Activated CD8-positive, alpha-beta T cell treated with anti-CD3 and anti-CD28 coated beads, Interleukin-2, amount 10 ng/mL, durations not matched to agents 7 days and 5 days (primary cell): ENCODE measurements at regions not wholly inside any gene's neighbourhood (a gene's known extent, or its start where the extent isn't known, plus 50 kb on each side); places are given as distances from the start of the nearest gene placed in this dataset.

Experiments used
- ATAC-seq: fragments of 150-1000 bp; cut with Tn5 transposase; one replicate; pipeline ENCODE4 v1.10.0; 2021; ENCODE audit warnings: moderate library complexity
- CTCF ChIA-PET: fragments of 350-600 bp; sonication (Branson Sonifier 250); formaldehyde crosslinking; loops from one replicate; lab custom pipeline; 2021; ENCODE audit warnings: antibody characterized with exemption; lab: Charles Lee
- POLR2A ChIA-PET: fragments of 350-600 bp; sonication (Branson Sonifier 250); formaldehyde crosslinking; loops from one replicate; lab custom pipeline; 2021; ENCODE audit warnings: antibody characterized with exemption; lab: Charles Lee
- DNase-seq: peaks from one replicate; pipeline ENCODE4 v3.0.0-alpha.2; 2020
- H3K27ac Mint-ChIP-seq: one replicate; pipeline ENCODE4 v1.8.0; 2021; ENCODE audit warnings: mild to moderate bottlenecking, mixed read lengths
- H3K27me3 Mint-ChIP-seq: one replicate; pipeline ENCODE4 v1.8.0; 2021; ENCODE audit warnings: low read depth, mixed read lengths
- H3K36me3 Mint-ChIP-seq: one replicate; pipeline ENCODE4 v1.8.0; 2021; ENCODE audit warnings: low read depth, mixed read lengths
- H3K4me1 Mint-ChIP-seq: one replicate; pipeline ENCODE4 v1.8.0; 2021; ENCODE audit warnings: low read depth, mixed read lengths
- H3K4me3 Mint-ChIP-seq: one replicate; pipeline ENCODE4 v1.8.0; 2021; ENCODE audit warnings: mild to moderate bottlenecking, mixed read lengths
- H3K9me3 Mint-ChIP-seq: one replicate; pipeline ENCODE4 v1.8.0; 2022; ENCODE audit warnings: mixed read lengths; ENCODE audit not compliant: insufficient read depth

DNA sequence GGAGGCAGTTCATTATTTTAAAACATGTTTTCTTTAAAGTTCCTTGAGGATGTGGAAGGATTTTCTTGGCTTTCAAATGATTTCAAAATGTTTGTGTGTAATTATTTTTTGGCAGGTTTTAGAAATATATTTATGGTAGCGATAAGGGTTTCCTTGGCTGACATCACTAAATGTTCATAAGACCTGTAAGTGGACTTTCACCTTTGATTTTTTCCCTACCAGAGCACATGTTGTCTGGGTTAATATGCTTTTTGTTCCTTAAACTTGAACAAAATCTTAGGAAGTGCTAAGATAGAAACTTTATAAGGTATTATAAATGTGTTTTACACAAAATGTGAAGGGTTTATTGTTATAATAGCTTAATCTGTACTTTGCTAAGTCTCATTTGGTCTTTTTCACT lies 315.6 kb downstream of the PCDH7 start:
- no peak overlapping the region for H3K27ac Mint-ChIP-seq

DNA sequence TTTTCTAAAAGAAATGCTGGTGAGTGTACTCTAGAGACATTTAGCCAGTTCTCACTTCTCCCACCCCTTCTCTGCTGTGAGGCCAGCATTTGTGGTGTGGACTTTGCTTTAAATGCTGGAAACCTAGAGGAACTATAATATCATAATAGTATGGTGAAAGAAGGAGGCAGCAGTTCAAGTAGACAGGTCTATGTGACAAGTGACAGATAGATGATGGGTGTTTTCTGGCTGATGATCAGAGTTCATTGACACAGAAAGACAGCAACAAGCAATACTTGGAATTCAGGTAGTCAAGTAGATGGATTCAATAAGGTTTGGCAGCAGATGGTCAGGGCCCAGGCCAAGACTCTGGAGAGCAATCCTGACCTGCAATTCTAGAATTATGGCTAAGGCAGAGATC lies 317.5 kb downstream of the PCDH7 start:
- DNase-seq, result no peak
- ChIA-PET POLR2A (no interaction called here), CTCF (no interaction called here)
- no peaks in the 10 kb centered on the region for H3K4me1 Mint-ChIP-seq
- H3K27ac Mint-ChIP-seq, result no peak overlapping the region
- no peaks in the 10 kb centered on the region for H3K36me3 Mint-ChIP-seq
- H3K9me3 Mint-ChIP-seq, result no peaks in the 10 kb centered on the region
- no peaks in the 10 kb centered on the region for H3K27me3 Mint-ChIP-seq
- H3K4me3 Mint-ChIP-seq, result no peak overlapping the region
- no peak for ATAC-seq

More for the DNA sequence above, 315.6 kb downstream of the PCDH7 start:
- no peak for ATAC-seq
- DNase-seq, result no peak
- Mint-ChIP-seq H3K4me1 (no peaks in the 10 kb centered on the region), H3K4me3 (no peak overlapping the region), H3K36me3 (no peaks in the 10 kb centered on the region), H3K9me3 (no peaks in the 10 kb centered on the region), H3K27me3 (no peaks in the 10 kb centered on the region)
- ChIA-PET POLR2A (no interaction called here), CTCF (no interaction called here)

DNA sequence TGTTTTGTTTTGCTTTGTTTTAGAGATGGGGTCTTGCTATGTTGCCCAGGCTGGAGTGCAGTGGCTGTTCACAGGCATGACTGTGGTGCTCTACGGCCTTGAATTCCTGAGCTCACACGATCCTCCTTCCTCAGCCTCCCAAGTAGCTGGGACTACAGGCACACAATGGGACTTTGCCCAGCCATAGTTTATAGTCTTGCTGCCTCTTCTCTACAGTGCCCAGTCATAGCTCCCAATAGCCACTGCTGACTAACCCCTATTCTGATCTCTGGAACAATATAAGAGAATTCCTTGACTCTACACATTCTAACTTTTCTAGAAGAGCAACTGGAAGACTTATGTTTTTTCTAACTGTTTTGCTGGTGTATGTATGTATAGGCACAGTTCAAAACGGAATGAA lies 319.2 kb downstream of the PCDH7 start:
- Mint-ChIP-seq H3K4me1 (no peaks in the 10 kb centered on the region), H3K27ac (no peak overlapping the region), H3K4me3 (no peak overlapping the region), H3K36me3 (no peaks in the 10 kb centered on the region), H3K27me3 (no peaks in the 10 kb centered on the region), H3K9me3 (no peaks in the 10 kb centered on the region)
- ChIA-PET POLR2A (no interaction called here), CTCF (no interaction called here)
- no peak for DNase-seq
- ATAC-seq, result no peak

DNA sequence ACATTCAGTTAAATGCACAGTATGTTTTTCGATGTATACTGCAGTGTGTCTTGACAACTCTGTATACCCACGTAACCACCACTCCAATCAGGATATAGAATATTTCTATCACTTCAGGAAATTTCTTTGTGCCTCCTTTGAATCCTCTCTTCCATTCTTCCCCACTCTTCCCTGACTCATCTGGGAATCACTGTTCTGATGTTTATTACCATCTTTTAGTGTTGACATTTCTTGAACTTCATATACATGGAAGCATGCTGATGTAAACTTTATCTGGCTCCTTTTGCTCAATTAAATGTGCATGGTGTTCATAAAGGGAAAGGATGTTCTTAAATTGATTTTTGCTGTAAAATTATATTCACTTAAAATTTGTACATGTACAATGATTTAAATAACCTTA lies 319.9 kb downstream of the PCDH7 start:
- DNase-seq, result no peak
- no peaks in the 10 kb centered on the region for H3K27me3 Mint-ChIP-seq
- CTCF ChIA-PET, result no interaction called here
- no peak overlapping the region for H3K4me3 Mint-ChIP-seq
- no peak for ATAC-seq
- H3K27ac Mint-ChIP-seq, result no peak overlapping the region
- H3K4me1 Mint-ChIP-seq, result no peaks in the 10 kb centered on the region
- no peaks in the 10 kb centered on the region for H3K36me3 Mint-ChIP-seq
- POLR2A ChIA-PET, result no interaction called here
- no peaks in the 10 kb centered on the region for H3K9me3 Mint-ChIP-seq

DNA sequence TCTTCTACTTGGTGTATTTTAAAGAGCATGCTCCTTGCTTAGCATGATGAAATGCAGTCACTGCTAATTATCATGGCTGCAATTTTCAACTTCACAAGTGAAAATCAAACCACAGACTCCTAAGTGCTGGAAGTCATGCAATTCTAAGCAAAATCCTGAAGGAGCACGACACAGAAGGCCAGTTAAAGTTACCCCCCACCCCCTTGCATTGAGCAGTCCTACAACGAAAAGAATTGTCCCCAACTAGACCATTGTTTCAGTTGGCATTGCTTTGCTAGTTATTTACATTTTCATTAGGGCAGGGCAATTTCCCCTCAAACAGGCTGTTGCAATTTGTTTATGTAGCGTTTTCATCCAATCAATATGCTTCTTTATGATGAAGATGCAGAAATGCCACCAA lies 321.2 kb downstream of the PCDH7 start:
- Mint-ChIP-seq H3K27me3 (no peaks in the 10 kb centered on the region), H3K4me1 (no peaks in the 10 kb centered on the region), H3K36me3 (no peaks in the 10 kb centered on the region), H3K9me3 (no peaks in the 10 kb centered on the region), H3K4me3 (no peak overlapping the region), H3K27ac (no peak overlapping the region)
- DNase-seq, result no peak
- ATAC-seq, result no peak
- ChIA-PET CTCF (no interaction called here), POLR2A (no interaction called here)

DNA sequence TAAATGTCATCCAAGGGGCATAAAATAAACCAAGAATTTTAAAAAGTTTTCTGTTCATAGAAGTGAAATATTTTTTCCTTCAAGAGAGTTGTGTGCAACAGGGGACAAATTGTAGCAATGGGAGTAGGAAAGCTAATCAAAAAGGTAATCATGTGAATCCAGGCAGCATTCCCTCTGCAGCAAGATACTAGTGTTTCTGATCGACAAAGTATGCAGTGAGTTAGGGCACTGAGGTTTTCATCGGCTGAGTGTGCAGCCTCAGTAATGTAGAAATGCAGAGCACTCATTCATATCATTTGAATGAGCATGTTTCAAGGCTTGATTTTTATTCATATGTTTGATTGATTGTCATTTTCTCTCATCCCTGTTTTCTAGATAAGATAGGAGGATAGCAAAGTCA lies 321.7 kb downstream of the PCDH7 start:
- CTCF ChIA-PET, result no interaction called here
- Mint-ChIP-seq H3K4me3 (no peak overlapping the region), H3K9me3 (no peaks in the 10 kb centered on the region), H3K4me1 (no peaks in the 10 kb centered on the region), H3K36me3 (no peaks in the 10 kb centered on the region), H3K27ac (no peak overlapping the region), H3K27me3 (no peaks in the 10 kb centered on the region)
- ATAC-seq, result no peak
- DNase-seq, result no peak
- POLR2A ChIA-PET, result no interaction called here

DNA sequence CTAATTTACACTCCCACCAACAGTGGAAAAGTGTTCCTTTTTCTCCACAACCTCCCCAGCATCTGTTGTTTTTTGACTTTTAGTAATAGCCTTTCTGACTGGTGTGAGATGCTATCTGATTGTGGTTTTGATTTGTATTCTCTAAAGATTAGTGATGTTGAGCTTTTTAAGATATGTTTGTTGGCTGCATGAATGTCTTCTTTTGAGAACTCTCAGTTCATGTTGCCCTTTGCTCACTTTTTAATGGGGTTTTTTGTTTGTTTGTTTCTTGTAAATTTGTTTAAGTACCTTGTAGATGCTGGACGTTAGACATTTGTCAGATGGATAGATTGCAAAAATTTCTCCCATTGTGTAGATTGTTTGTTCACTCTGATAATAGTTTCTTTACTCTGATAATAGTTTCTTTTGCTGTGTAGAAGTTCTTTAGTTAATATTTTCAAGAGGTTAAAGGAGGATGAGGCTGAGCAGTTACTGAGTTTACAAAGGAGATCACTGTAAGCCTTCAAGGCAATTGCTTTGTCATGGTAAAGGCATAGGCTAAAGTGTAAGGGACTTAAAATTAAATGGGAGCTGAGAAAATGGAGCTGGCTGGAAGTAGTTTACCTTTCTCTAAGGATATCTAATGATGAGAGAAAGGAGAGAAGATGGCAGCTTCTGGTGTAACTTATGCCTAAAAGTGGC lies 323.4 kb downstream of the PCDH7 start:
- ATAC-seq (no peak), DNase-seq (no peak)
- CTCF ChIA-PET, result no interaction called here
- H3K27ac Mint-ChIP-seq, result no peak overlapping the region
- no peaks in the 10 kb centered on the region for H3K4me1 Mint-ChIP-seq
- POLR2A ChIA-PET, result no interaction called here
- no peak overlapping the region for H3K4me3 Mint-ChIP-seq
- H3K27me3 Mint-ChIP-seq, result no peaks in the 10 kb centered on the region
- no peaks in the 10 kb centered on the region for H3K9me3 Mint-ChIP-seq
- no peaks in the 10 kb centered on the region for H3K36me3 Mint-ChIP-seq

DNA sequence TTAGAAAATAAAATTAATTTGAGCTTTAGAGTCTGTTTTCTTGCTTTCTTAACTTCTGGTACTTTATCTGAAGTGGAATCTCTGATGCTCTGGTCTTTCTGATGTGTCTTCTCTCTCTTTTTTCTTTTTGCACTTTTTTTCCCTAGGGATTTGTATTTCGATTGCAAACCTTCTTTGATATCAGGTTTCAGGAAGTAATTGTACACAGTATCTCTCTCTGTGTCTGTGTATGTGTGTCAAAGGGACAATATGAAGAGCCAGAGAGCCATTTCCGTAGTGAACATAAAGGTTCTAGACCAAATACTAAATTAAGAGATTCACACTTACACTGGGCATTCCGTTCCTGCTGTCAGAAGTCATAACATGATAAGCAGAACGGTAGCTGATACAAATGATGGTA lies 325.0 kb downstream of the PCDH7 start:
- CTCF ChIA-PET, result no interaction called here
- no peaks in the 10 kb centered on the region for H3K27me3 Mint-ChIP-seq
- ATAC-seq (no peak), DNase-seq (no peak)
- no peak overlapping the region for H3K27ac Mint-ChIP-seq
- no peaks in the 10 kb centered on the region for H3K9me3 Mint-ChIP-seq
- H3K36me3 Mint-ChIP-seq, result no peaks in the 10 kb centered on the region
- POLR2A ChIA-PET, result no interaction called here
- no peak overlapping the region for H3K4me3 Mint-ChIP-seq
- no peaks in the 10 kb centered on the region for H3K4me1 Mint-ChIP-seq

DNA sequence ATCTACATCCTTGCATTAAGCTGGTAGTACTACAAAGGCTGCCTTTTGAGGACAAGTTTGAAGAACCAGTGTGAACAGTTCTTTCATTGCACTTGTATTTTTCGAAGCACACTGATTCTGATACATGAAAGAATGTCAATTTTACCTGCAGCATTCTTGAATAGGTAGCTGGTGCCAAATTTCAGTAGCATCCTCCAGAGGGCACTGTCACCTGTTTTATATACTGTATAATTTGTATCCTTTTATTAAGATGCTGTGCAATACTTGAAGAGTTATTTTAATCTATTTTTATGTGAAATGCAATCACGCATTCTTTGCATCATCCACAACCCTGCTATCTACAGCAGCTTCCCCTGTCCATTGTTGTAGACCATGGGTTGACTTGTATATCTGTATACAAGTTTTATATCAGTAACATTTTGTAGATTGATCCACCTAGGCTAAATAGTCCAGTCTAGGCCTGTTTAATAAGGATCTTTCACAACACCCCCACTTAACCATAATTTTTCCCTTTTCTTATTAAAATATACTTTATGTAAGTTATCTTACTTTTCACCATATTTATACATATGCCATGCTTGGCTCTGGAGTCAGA lies 325.7 kb downstream of the PCDH7 start:
- Mint-ChIP-seq H3K36me3 (no peaks in the 10 kb centered on the region), H3K4me3 (no peak overlapping the region), H3K27ac (no peak overlapping the region), H3K4me1 (no peaks in the 10 kb centered on the region), H3K27me3 (no peaks in the 10 kb centered on the region), H3K9me3 (no peaks in the 10 kb centered on the region)
- CTCF ChIA-PET, result no interaction called here
- no peak for DNase-seq
- no peak for ATAC-seq
- POLR2A ChIA-PET, result no interaction called here

DNA sequence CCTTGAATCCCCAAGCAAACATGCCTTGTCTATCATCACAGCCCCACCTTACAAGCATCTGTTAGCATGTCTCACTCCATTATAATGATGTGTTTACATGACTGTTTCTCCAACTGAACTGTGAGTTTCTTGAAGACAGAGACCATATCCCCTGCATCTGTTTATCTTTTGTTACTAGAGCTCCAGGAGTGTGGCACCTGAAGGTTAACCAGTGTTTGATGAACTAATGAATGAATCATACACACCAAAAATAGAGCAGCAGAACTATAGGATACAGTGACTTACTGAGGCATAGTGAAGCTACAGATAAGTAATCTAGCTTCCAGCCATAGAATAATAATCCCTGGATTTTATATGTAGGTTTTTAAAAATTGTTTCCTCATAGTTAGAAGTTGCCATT lies 331.0 kb downstream of the PCDH7 start:
- H3K36me3 Mint-ChIP-seq, result no peaks in the 10 kb centered on the region
- ChIA-PET POLR2A (no interaction called here), CTCF (no interaction called here)
- DNase-seq (no peak), ATAC-seq (no peak)
- H3K4me3 Mint-ChIP-seq, result no peak overlapping the region
- H3K27me3 Mint-ChIP-seq, result no peaks in the 10 kb centered on the region
- H3K27ac Mint-ChIP-seq, result no peak overlapping the region
- no peaks in the 10 kb centered on the region for H3K4me1 Mint-ChIP-seq
- peaks cover 2% of the 10 kb centered on the region for H3K9me3 Mint-ChIP-seq

DNA sequence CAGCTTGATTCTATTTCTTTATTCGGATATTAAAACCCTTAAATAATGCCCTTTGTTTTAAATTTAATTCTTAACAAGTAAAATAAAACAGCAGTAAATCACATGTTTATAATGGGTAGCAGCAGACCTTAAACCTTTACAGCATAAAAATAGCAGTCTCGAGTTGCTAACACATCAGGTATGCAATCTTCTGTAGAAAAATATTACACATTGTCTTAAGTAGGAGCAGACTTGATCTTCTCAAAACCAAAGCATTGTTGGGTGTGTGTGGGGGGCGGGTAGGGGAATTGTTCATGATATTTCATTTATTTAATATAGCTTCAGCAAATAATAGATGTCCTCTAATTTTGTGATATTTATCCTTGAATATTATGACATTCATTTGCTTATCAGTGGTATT lies 331.4 kb downstream of the PCDH7 start:
- no peaks in the 10 kb centered on the region for H3K27me3 Mint-ChIP-seq
- POLR2A ChIA-PET, result no interaction called here
- no peaks in the 10 kb centered on the region for H3K36me3 Mint-ChIP-seq
- H3K9me3 Mint-ChIP-seq, result peaks cover 2% of the 10 kb centered on the region
- CTCF ChIA-PET, result no interaction called here
- no peak for ATAC-seq
- DNase-seq, result no peak
- no peak overlapping the region for H3K4me3 Mint-ChIP-seq
- no peaks in the 10 kb centered on the region for H3K4me1 Mint-ChIP-seq
- H3K27ac Mint-ChIP-seq, result no peak overlapping the region

DNA sequence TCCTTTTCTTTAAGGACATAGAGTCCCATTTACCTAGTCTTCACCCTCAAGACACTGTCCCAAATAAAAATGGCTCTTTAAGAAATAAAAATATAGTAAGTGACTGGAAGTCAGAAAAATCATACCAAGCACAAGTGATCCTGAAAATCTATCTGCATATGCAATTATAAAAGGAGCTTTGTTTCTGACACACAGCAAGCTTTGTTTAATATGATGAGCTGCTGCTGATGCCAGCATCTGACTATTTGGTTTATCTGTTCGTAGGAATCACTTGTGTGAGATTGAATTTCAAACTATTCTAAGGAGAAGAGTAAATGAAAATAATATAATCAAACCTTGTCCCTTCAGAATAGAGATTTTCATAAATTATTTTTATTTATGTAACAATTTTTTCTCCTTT lies 332.4 kb downstream of the PCDH7 start:
- ATAC-seq, result no peak
- no peak overlapping the region for H3K27ac Mint-ChIP-seq
- H3K9me3 Mint-ChIP-seq, result peaks cover 7% of the 10 kb centered on the region
- H3K4me3 Mint-ChIP-seq, result no peak overlapping the region
- H3K4me1 Mint-ChIP-seq, result no peaks in the 10 kb centered on the region
- ChIA-PET POLR2A (no interaction called here), CTCF (no interaction called here)
- DNase-seq, result no peak
- no peaks in the 10 kb centered on the region for H3K36me3 Mint-ChIP-seq
- H3K27me3 Mint-ChIP-seq, result no peaks in the 10 kb centered on the region

DNA sequence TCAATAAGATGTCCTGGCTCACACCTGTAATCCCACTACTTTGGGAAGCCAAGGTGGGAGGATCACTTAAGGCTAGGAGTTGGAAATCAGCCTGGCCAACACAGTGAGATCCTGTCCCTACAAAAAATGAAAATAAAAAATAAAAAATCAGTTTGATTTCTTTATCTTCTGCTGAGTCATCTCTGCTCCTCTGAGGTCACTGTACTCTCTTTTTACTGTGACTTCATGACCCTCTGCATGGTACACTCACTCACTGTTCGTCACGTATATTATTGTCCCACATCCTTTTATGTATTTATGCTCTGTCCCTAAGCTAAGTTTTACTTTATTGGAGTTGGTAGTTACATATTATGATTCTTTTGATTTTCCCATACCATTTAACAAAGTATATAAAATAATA lies 333.3 kb downstream of the PCDH7 start:
- Mint-ChIP-seq H3K27ac (no peak overlapping the region), H3K36me3 (no peaks in the 10 kb centered on the region), H3K4me3 (no peak overlapping the region), H3K9me3 (peaks cover 7% of the 10 kb centered on the region), H3K4me1 (no peaks in the 10 kb centered on the region), H3K27me3 (no peaks in the 10 kb centered on the region)
- ChIA-PET CTCF (no interaction called here), POLR2A (no interaction called here)
- DNase-seq (no peak), ATAC-seq (no peak)
